GM23248 (cell line): ENCODE measurements at regions not wholly inside any gene's neighbourhood (a gene's known extent, or its start where the extent isn't known, plus 50 kb on each side); places are given as distances from the start of the nearest gene placed in this dataset.

Source experiments
- DNase-seq: peaks from one replicate; pipeline ENCODE4 v3.0.0-alpha.2; 2015
- H2AFZ ChIP-seq: fragments of 200-600 bp; sonication (generic); 2 replicates; pipeline ENCODE4 v1.6.1; 2016; ENCODE audit warnings: antibody characterized with exemption
- H3F3A ChIP-seq: fragments of 200-600 bp; sonication (generic); 2 replicates; pipeline ENCODE4 v1.6.1; 2016; ENCODE audit warnings: mild to moderate bottlenecking, antibody characterized with exemption, mixed run types; ENCODE audit not compliant: insufficient read depth
- H3K27ac ChIP-seq: fragments of 200-600 bp; sonication (generic); 2 replicates; pipeline ENCODE4 v1.5.1; 2016; ENCODE audit warnings: mild to moderate bottlenecking
- H3K27me3 ChIP-seq: fragments of 200-600 bp; sonication (generic); replicated peaks from 2 replicates; pipeline ENCODE4 v1.6.1; 2016; ENCODE audit warnings: mild to moderate bottlenecking; ENCODE audit not compliant: insufficient read depth
- H3K36me3 ChIP-seq: fragments of 200-600 bp; sonication (generic); 2 replicates; pipeline ENCODE4 v1.6.1; 2016; ENCODE audit warnings: low read depth, mild to moderate bottlenecking
- H3K4me1 ChIP-seq: fragments of 200-600 bp; sonication (generic); 2 replicates; pipeline ENCODE4 v1.6.1; 2016; ENCODE audit warnings: mild to moderate bottlenecking; ENCODE audit not compliant: insufficient read depth
- H3K4me2 ChIP-seq: fragments of 200-600 bp; sonication (generic); one replicate; pipeline ENCODE4 v1.6.1; 2016; ENCODE audit warnings: mild to moderate bottlenecking; ENCODE audit not compliant: unreplicated experiment
- H3K4me3 ChIP-seq: fragments of 200-600 bp; sonication (generic); 2 replicates; pipeline ENCODE4 v1.5.1; 2016; ENCODE audit warnings: mild to moderate bottlenecking
- H3K79me2 ChIP-seq: fragments of 200-600 bp; sonication (generic); 2 replicates; pipeline ENCODE4 v1.6.1; 2016; ENCODE audit warnings: mild to moderate bottlenecking; ENCODE audit not compliant: insufficient read depth
- H3K9ac ChIP-seq: fragments of 200-600 bp; sonication (generic); 2 replicates; pipeline ENCODE4 v1.6.1; 2016; ENCODE audit warnings: mild to moderate bottlenecking
- H3K9me2 ChIP-seq: fragments of 200-600 bp; sonication (generic); 2 replicates; pipeline ENCODE4 v1.6.1; 2016; ENCODE audit warnings: mixed run types, mild to moderate bottlenecking, moderate library complexity; ENCODE audit not compliant: insufficient read depth
- H3K9me3 ChIP-seq: fragments of 200-600 bp; sonication (generic); one replicate; pipeline ENCODE4 v1.6.1; 2017; ENCODE audit warnings: low read depth
- H4K20me1 ChIP-seq: fragments of 200-600 bp; sonication (generic); 2 replicates; pipeline ENCODE4 v1.6.0; 2016; ENCODE audit not compliant: insufficient read depth
- EZH2 ChIP-seq: fragments of 200-600 bp; sonication (generic); IDR thresholded peaks from 2 replicates; pipeline ENCODE4 v1.6.1; 2018; ENCODE audit warnings: antibody characterized with exemption, mild to moderate bottlenecking; ENCODE audit not compliant: insufficient read depth, poor library complexity, severe bottlenecking
- EZH2phosphoT487 ChIP-seq: fragments of 200-600 bp; sonication (generic); IDR thresholded peaks from 2 replicates; pipeline ENCODE4 v1.6.1; 2018; ENCODE audit warnings: antibody characterized with exemption, moderate library complexity, mild to moderate bottlenecking, low read depth; ENCODE audit not compliant: insufficient read depth
- WGBS, 2 experiments: methylation state at CpG; one replicate each; pipeline ENCODE4 v1.1.6; 2015 to 2017; ENCODE audit warnings: low lambda C conversion rate in 2 of 2, low coverage in 1 of 2; ENCODE audit errors: missing lambda C conversion rate in 2 of 2; 5-methylcytosine and 5-hydroxymethylcytosine counted together
- in situ Hi-C: fragments of 300-500 bp; cut with MboI; formaldehyde crosslinking; loops from 2 replicates; pipeline ENCODE4 v1.15.0; 2020

GRCh38 chr6:148164645-148165044 is 178.0 kb upstream of the SASH1 start:
- TF ChIP-seq EZH2 (no peak), EZH2phosphoT487 (no peak)
- no peak overlapping the region for H2AFZ ChIP-seq
- 73 to 78% methylated on average over 4 of the region's 4 CpGs for WGBS, 2 experiments
- no peak overlapping the region for H3K27ac ChIP-seq
- H3F3A ChIP-seq, result no peaks in the 10 kb centered on the region
- no peaks in the 10 kb centered on the region for H3K9me2 ChIP-seq
- H4K20me1 ChIP-seq, result no peaks in the 10 kb centered on the region
- H3K9ac ChIP-seq, result no peak overlapping the region
- in situ Hi-C loops, result loop anchor here (25.0 kb wide), 1 partner anchor 1302 kb away; no protein-coding TSS in a partner anchor
- no peaks in the 10 kb centered on the region for H3K27me3 ChIP-seq
- no peaks in the 10 kb centered on the region for H3K36me3 ChIP-seq
- H3K79me2 ChIP-seq, result no peaks in the 10 kb centered on the region
- no peaks in the 10 kb centered on the region for H3K9me3 ChIP-seq
- no peaks in the 10 kb centered on the region for H3K4me1 ChIP-seq
- H3K4me2 ChIP-seq, result no peak overlapping the region
- H3K4me3 ChIP-seq, result no peak overlapping the region
- DNase-seq, result no peak

DNA sequence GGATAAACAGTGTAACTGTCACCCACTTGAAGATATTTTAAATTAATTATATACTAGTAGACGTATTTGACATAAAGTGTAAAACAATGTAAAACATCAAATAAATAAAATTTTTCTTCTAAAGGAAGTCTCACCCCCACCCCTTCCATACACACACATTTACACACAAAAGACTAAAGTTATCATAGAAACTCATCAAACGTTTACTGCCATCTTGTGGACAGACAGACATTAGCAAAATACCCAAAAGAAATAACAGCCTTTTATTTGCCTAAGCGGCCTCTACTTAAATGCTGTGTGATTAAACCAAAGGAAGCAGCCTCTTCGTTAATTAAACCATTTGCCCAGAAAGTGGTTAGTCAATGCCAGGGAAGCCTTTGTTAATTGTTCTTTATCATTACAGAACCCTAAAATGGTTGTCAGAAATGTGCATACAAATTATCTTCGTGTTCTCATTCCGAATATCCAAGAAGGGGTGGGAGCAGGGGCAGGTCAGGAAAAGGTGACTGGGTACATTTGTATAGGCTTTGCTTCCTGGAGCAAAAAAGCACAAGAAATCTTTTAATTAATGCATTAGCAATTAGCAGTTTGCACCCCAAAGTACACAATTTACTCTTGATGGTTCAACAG is 176.2 kb upstream of the SASH1 start:
- Histone ChIP-seq H3K79me2 (no peaks in the 10 kb centered on the region), H3K9ac (no peak overlapping the region), H4K20me1 (no peaks in the 10 kb centered on the region), H3K4me2 (no peak overlapping the region), H3K27ac (no peak overlapping the region), H3K4me3 (no peak overlapping the region), H3K9me3 (no peaks in the 10 kb centered on the region), H2AFZ (no peak overlapping the region), H3F3A (no peaks in the 10 kb centered on the region), H3K36me3 (no peaks in the 10 kb centered on the region), H3K4me1 (no peaks in the 10 kb centered on the region), H3K27me3 (no peaks in the 10 kb centered on the region), H3K9me2 (no peaks in the 10 kb centered on the region)
- in situ Hi-C loops, result loop anchor here (25.0 kb wide), 1 partner anchor 1304 kb away; no protein-coding TSS in a partner anchor
- peak; percentile 69 for DNase-seq
- no peak for TF ChIP-seq EZH2phosphoT487
- TF ChIP-seq EZH2, result no peak
- 34 to 37% methylated on average over 6 of the region's 6 CpGs for WGBS, 2 experiments

- H3K79me2 ChIP-seq, result no peaks in the 10 kb centered on the region
- no peak overlapping the region for H3K4me3 ChIP-seq
- no peaks in the 10 kb centered on the region for H3F3A ChIP-seq
- no peak overlapping the region for H3K27ac ChIP-seq
- H3K4me2 ChIP-seq, result no peak overlapping the region
- no peak overlapping the region for H2AFZ ChIP-seq
- in situ Hi-C loops, result loop anchor here (25.0 kb wide), 1 partner anchor 1307 kb away; no protein-coding TSS in a partner anchor
- DNase-seq, result no peak
- WGBS, 2 experiments, result 67 to 69% methylated on average over 8 of the region's 8 CpGs
- H3K9me2 ChIP-seq, result no peaks in the 10 kb centered on the region
- H3K9ac ChIP-seq, result no peak overlapping the region
- no peaks in the 10 kb centered on the region for H4K20me1 ChIP-seq
- TF ChIP-seq EZH2phosphoT487 (no peak), EZH2 (no peak)
- H3K4me1 ChIP-seq, result no peaks in the 10 kb centered on the region
- H3K36me3 ChIP-seq, result no peaks in the 10 kb centered on the region
- no peaks in the 10 kb centered on the region for H3K27me3 ChIP-seq
- H3K9me3 ChIP-seq, result no peaks in the 10 kb centered on the region
These were observed 172.9 kb upstream of the SASH1 start for GRCh38 chr6:148169706-148170105.

- H3K4me3 ChIP-seq, result no peak overlapping the region
- no peak overlapping the region for H3K27ac ChIP-seq
- no peaks in the 10 kb centered on the region for H3K4me1 ChIP-seq
- WGBS, 2 experiments, result 85 to 95% methylated on average over 1 of the region's 1 CpG
- in situ Hi-C loops, result loop anchor here (25.0 kb wide), 1 partner anchor 1308 kb away; no protein-coding TSS in a partner anchor
- no peak for TF ChIP-seq EZH2phosphoT487
- TF ChIP-seq EZH2, result no peak
- no peak overlapping the region for H2AFZ ChIP-seq
- H3K36me3 ChIP-seq, result no peaks in the 10 kb centered on the region
- no peaks in the 10 kb centered on the region for H4K20me1 ChIP-seq
- H3K27me3 ChIP-seq, result no peaks in the 10 kb centered on the region
- no peaks in the 10 kb centered on the region for H3K9me3 ChIP-seq
- no peak for DNase-seq
- no peaks in the 10 kb centered on the region for H3K79me2 ChIP-seq
- H3F3A ChIP-seq, result no peaks in the 10 kb centered on the region
- no peaks in the 10 kb centered on the region for H3K9me2 ChIP-seq
- no peak overlapping the region for H3K9ac ChIP-seq
- H3K4me2 ChIP-seq, result no peak overlapping the region
These were observed 172.4 kb upstream of the SASH1 start for GRCh38 chr6:148170286-148170685.
